Loucy (cell line): ENCODE measurements at regions not wholly inside any gene's neighbourhood (a gene's known extent, or its start where the extent isn't known, plus 50 kb on each side); places are given as distances from the start of the nearest gene placed in this dataset.

Experiments used
- CTCF ChIP-seq: fragments of 200-600 bp; sonication (generic); conservative IDR thresholded peaks from 2 replicates; pipeline ENCODE4 v1.5.1; 2014; ENCODE audit warnings: mild to moderate bottlenecking, antibody characterized with exemption, low read length
- EZH2phosphoT487 ChIP-seq: fragments of 200-600 bp; IDR thresholded peaks from 2 replicates; pipeline ENCODE4 v1.6.1; 2018; ENCODE audit warnings: antibody characterized with exemption, mild to moderate bottlenecking, moderate library complexity, borderline replicate concordance

- no peak for TF ChIP-seq CTCF
- no peak for TF ChIP-seq EZH2phosphoT487
These were observed 312.3 kb upstream of the RIOK2 start for GRCh38 chr5:97495301-97495700.
